GM10266 (cell line): ENCODE measurements at regions not wholly inside any gene's neighbourhood (a gene's known extent, or its start where the extent isn't known, plus 50 kb on each side); places are given as distances from the start of the nearest gene placed in this dataset.

Experiments
- DNase-seq: peaks from one replicate; pipeline ENCODE4 v3.0.0; 2012; ENCODE audit errors: extremely low spot score
- TF ChIP-seq, protein P1 (sequence below): IDR thresholded peaks from 2 replicates; pipeline ENCODE4 v1.5.1; 2012; ENCODE audit warnings: mild to moderate bottlenecking, low read depth; ENCODE audit not compliant: control insufficient read depth, insufficient read depth; ENCODE audit errors: missing control alignments

- TF ChIP-seq, protein P1, sequence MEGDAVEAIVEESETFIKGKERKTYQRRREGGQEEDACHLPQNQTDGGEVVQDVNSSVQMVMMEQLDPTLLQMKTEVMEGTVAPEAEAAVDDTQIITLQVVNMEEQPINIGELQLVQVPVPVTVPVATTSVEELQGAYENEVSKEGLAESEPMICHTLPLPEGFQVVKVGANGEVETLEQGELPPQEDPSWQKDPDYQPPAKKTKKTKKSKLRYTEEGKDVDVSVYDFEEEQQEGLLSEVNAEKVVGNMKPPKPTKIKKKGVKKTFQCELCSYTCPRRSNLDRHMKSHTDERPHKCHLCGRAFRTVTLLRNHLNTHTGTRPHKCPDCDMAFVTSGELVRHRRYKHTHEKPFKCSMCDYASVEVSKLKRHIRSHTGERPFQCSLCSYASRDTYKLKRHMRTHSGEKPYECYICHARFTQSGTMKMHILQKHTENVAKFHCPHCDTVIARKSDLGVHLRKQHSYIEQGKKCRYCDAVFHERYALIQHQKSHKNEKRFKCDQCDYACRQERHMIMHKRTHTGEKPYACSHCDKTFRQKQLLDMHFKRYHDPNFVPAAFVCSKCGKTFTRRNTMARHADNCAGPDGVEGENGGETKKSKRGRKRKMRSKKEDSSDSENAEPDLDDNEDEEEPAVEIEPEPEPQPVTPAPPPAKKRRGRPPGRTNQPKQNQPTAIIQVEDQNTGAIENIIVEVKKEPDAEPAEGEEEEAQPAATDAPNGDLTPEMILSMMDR: no peak
- no peak for DNase-seq
Measured at GRCh38 chr7:94054130-94054529, 50.0 kb upstream of the BET1 start.

DNA sequence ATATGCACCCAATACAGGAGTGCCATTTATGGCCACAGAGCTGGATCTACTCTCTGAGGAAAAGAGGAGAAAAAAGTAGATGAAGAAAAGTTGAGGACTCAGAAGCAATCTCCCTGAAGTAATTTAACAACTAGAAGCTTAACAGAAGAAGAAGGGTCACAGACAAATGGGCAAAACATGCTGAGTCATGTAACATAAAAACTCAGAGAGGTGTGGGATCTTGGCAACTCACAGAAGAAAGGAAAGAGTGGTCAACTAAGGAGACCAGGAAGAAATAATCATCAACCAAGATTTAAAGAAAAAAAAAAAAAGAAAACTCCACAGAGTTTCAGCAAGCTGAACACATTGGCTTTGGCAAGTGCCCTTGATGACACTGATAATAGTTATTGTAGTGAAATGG is 51.8 kb upstream of the BET1 start:
- TF ChIP-seq, protein P1: no peak
- no peak for DNase-seq

DNA sequence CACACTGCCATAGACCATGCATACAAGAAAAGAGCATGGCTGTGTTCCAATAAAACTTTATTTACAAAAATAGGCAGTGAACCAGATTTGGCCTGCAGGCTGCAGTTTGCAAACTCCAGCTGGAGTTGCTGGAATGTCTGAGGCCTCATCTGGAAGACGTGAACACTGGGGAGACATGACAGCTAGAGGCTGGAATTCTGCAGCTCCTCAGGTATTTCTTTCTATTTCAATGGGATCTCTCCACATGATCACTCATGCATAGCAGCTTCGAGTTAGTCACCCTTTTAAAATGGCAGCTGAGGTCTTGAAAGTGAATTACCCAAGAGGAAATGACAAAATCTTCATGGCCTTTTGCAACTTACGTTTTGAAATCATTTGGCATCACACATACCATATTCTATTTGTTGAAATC is 52.6 kb upstream of the BET1 start:
- DNase-seq: no peak
- TF ChIP-seq, protein P1: no peak

DNA sequence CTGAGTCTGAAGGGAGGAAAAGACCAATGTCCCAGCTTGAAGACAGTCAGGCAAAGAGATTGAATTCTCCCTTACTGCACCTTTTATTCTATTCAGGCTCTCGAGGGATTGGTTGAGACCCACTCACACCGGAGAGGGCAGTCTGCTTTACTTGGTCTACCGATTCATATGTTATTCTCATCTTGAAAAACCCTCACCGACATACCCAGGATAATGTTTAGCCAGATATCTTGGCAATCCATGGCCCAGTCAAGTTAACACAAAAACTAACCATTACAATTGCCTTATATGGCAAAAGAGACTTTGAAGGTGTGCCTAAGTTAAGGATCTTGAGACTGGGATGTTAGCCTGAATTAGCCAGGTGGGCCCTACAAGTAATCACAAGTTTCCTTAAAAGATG is 53.8 kb upstream of the BET1 start:
- no peak for DNase-seq
- TF ChIP-seq, protein P1: no peak

DNA sequence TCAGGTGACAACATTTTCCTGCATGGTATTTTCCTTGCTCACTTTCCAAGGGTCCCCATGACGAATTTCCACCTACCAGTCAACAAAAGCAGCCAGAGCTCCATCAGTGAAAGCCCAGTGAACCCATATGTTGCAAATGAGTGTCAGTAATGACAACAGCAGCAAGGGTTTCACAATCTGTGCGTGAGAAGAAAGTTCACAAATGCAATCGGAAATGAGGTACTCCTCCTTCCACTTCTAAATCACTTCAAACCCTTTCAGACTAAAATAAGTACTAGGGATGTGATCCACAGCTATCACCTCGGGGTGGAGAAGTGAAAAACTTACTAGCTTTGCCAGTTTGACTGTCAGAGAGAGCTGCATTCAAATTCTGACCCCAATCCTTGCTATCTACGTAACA is 55.6 kb upstream of the BET1 start:
- DNase-seq: peak; percentile 22
- TF ChIP-seq, protein P1: no peak

DNA sequence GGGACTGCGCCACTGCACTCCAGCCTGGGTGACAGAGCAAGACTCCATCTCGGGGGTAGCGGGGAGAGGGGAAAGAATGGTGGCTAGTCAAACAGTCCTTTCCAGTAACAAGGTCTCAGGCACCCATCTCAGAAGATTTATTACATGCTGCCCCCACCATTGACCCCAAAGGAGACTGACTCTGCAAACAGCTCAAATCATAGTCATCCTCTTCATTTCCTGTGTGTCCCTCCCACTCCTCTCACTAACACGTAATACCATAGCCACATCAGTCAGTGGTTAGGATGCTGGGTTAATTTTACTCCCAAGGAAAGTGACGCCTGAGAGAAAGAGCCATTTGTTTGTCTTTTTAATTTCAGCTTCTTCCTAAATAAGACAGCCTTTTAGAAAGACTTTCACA is 56.6 kb upstream of the BET1 start:
- peak; percentile 10 for DNase-seq
- TF ChIP-seq, protein P1: no peak

GRCh38 chr7:94061326-94061725 is 57.2 kb upstream of the BET1 start:
- TF ChIP-seq, protein P1: no peak
- no peak for DNase-seq

DNA sequence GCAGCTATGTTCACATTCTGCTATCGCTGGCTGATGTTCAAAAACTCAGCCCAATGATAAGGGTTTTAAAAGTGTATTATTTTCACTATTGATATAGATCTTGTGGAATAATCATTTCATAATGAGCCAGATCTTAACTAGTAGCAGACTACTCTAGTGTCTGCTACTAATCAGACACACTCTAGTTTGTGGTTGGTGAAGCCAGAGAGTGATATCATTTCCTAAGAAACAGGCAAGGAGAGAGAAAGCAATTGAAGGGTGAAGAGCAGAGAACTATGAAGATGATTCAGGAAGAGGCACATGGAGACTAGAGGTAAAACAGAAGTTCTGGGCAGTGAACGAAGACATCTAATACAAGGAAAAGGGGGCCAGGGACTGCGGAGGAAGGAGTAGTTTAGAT is 58.2 kb upstream of the BET1 start:
- no peak for DNase-seq
- TF ChIP-seq, protein P1: no peak
